H1 (cell line): ENCODE measurements at regions not wholly inside any gene's neighbourhood (a gene's known extent, or its start where the extent isn't known, plus 50 kb on each side); places are given as distances from the start of the nearest gene placed in this dataset.

Experiments
- CTCF ChIA-PET: fragments of 300-600 bp; sonication (Branson Sonifier 250); formaldehyde crosslinking; loops from one replicate; lab custom pipeline; 2021; ENCODE audit not compliant: partially characterized antibody; lab: Charles Lee
- POLR2A ChIA-PET: fragments of 300-600 bp; sonication (Branson Sonifier 250); formaldehyde crosslinking; loops from one replicate; lab custom pipeline; 2021; ENCODE audit warnings: inconsistent platforms; ENCODE audit not compliant: partially characterized antibody; lab: Charles Lee
- DNase-seq, 2 experiments: peaks; one replicate each; pipeline versions ENCODE4 v3.0.0 to v3.0.0-alpha.2; 2010 to 2022; ENCODE audit warnings: low spot score in 2 of 2, low read depth in 1 of 2, mixed read lengths in 1 of 2
- FAIRE-seq: peaks from 2 replicates; lab custom pipeline; 2011; peaks lifted over from hg19 to GRCh38; lab: Jason Lieb, UNC
- H2AFZ ChIP-seq: 2 replicates; pipeline ENCODE4 v1.8.1; 2012; ENCODE audit warnings: low read length, inconsistent platforms
- H2AK5ac ChIP-seq: 2 replicates; pipeline ENCODE4 v1.6.1; 2013; ENCODE audit warnings: low read depth, low read length
- H2BK120ac ChIP-seq: replicated peaks from 2 replicates; pipeline ENCODE3; 2013; ENCODE audit warnings: low read depth, low read length, inconsistent platforms
- H2BK12ac ChIP-seq: 2 replicates; pipeline ENCODE4 v1.6.1; 2013; ENCODE audit warnings: low read depth, low read length
- H2BK15ac ChIP-seq: 2 replicates; pipeline ENCODE4 v1.6.1; 2013; ENCODE audit warnings: low read length
- H2BK20ac ChIP-seq: 2 replicates; pipeline ENCODE4 v1.6.1; 2013; ENCODE audit warnings: low read length
- H2BK5ac ChIP-seq: 2 replicates; pipeline ENCODE4 v1.6.1; 2013; ENCODE audit warnings: low read depth, low read length
- H3K14ac ChIP-seq: 2 replicates; pipeline ENCODE4 v1.6.1; 2013; ENCODE audit warnings: inconsistent platforms; ENCODE audit not compliant: insufficient read length
- H3K18ac ChIP-seq: 2 replicates; pipeline ENCODE4 v1.6.1; 2013; ENCODE audit warnings: low read length; ENCODE audit errors: extremely low read depth
- H3K23ac ChIP-seq: 2 replicates; pipeline ENCODE4 v1.6.1; 2013; ENCODE audit warnings: inconsistent platforms; ENCODE audit not compliant: insufficient read length
- H3K23me2 ChIP-seq: 2 replicates; pipeline ENCODE4 v1.6.1; 2013; ENCODE audit warnings: low read depth, low read length
- H3K27ac ChIP-seq: 2 replicates; pipeline ENCODE4 v1.6.1; 2011; ENCODE audit warnings: low read depth, low read length, inconsistent platforms
- H3K27me3 ChIP-seq, 4 experiments: replicated peaks in 1 of 4; 1 replicate in 1 of 4; 2 replicates in 3 of 4; pipeline versions ENCODE4 v1.6.1 to v1.8.1; 2011 to 2013; ENCODE audit warnings: low read length in 3 of 4, mild to moderate bottlenecking in 3 of 4, inconsistent platforms in 2 of 4, mixed read lengths in 2 of 4, moderate library complexity in 1 of 4; ENCODE audit not compliant: control insufficient read depth in 3 of 4, insufficient read depth in 3 of 4; ENCODE audit errors: extremely low read depth in 1 of 4
- H3K36me3 ChIP-seq, 4 experiments: 2 replicates each; pipeline versions ENCODE4 v1.6.1 to v1.8.1; 2011 to 2013; ENCODE audit warnings: mild to moderate bottlenecking in 4 of 4, low read length in 3 of 4, moderate library complexity in 2 of 4, control low read depth in 1 of 4, inconsistent platforms in 1 of 4; ENCODE audit not compliant: insufficient read depth in 4 of 4, control insufficient read depth in 2 of 4
- H3K4ac ChIP-seq: replicated peaks from 2 replicates; pipeline ENCODE3; 2013; ENCODE audit warnings: low read length, low read depth, mixed read lengths, inconsistent platforms; ENCODE audit not compliant: insufficient read length
- H3K4me1 ChIP-seq, 4 experiments: replicated peaks in 1 of 4; 1 replicate in 1 of 4; 2 replicates in 3 of 4; pipeline versions ENCODE4 v1.6.1 to v1.8.1; 2011 to 2013; ENCODE audit warnings: low read length in 3 of 4, inconsistent platforms in 2 of 4, mixed read lengths in 1 of 4; ENCODE audit not compliant: insufficient read depth in 4 of 4, control insufficient read depth in 3 of 4
- H3K4me2 ChIP-seq, 2 experiments: 2 replicates each; pipeline versions ENCODE4 v1.6.1 to v1.8.1; 2011 to 2013; ENCODE audit warnings: low read depth in 2 of 2, low read length in 2 of 2, control low read depth in 1 of 2, inconsistent platforms in 1 of 2, mild to moderate bottlenecking in 1 of 2; ENCODE audit not compliant: insufficient read depth in 1 of 2
- H3K4me3 ChIP-seq, 4 experiments: fragments of 200-600, 300-600 bp in 1 of 4; sonication (generic), shearing (Covaris generic), sonication (Bioruptor Twin) in 1 of 4; 2 replicates each; pipeline versions ENCODE4 v1.5.1 to v1.8.1; 2011 to 2016; ENCODE audit warnings: low read length in 4 of 4, low read depth in 3 of 4, control low read depth in 2 of 4, inconsistent platforms in 2 of 4, mild to moderate bottlenecking in 2 of 4, mixed read lengths in 1 of 4, moderate library complexity in 1 of 4; ENCODE audit not compliant: insufficient read depth in 2 of 4; ENCODE audit errors: extremely low read depth in 1 of 4
- H3K56ac ChIP-seq: replicated peaks from 2 replicates; pipeline ENCODE3; 2013; ENCODE audit warnings: low read depth, mild to moderate bottlenecking, mixed read lengths, low read length, inconsistent platforms; ENCODE audit not compliant: insufficient read length
- H3K79me1 ChIP-seq: 2 replicates; pipeline ENCODE4 v1.6.1; 2013; ENCODE audit warnings: low read depth, low read length, control low read depth
- H3K79me2 ChIP-seq, 2 experiments: 2 replicates each; pipeline versions ENCODE4 v1.6.1 to v1.8.1; 2012 to 2013; ENCODE audit warnings: low read length in 2 of 2, mild to moderate bottlenecking in 2 of 2, inconsistent platforms in 1 of 2; ENCODE audit not compliant: insufficient read depth in 2 of 2, control insufficient read depth in 1 of 2
- H3K9ac ChIP-seq, 4 experiments: replicated peaks in 1 of 4; 1 replicate in 1 of 4; 2 replicates in 3 of 4; pipeline versions ENCODE4 v1.6.1 to v1.8.1; 2011 to 2013; ENCODE audit warnings: low read depth in 3 of 4, low read length in 3 of 4, control low read depth in 2 of 4, mild to moderate bottlenecking in 2 of 4, moderate library complexity in 2 of 4, inconsistent platforms in 1 of 4; ENCODE audit errors: extremely low read depth in 1 of 4
- H3K9me3 ChIP-seq, 2 experiments: 2 replicates each; pipeline versions ENCODE4 v1.6.1 to v1.8.1; 2012 to 2013; ENCODE audit warnings: mild to moderate bottlenecking in 2 of 2, moderate library complexity in 2 of 2, control low read depth in 1 of 2, inconsistent platforms in 1 of 2, low read depth in 1 of 2, low read length in 1 of 2, mixed read lengths in 1 of 2; ENCODE audit not compliant: insufficient read depth in 2 of 2
- H4K20me1 ChIP-seq, 2 experiments: replicated peaks in 1 of 2; 2 replicates each; pipeline versions ENCODE3 to v1.8.1; 2011 to 2013; ENCODE audit warnings: inconsistent platforms in 2 of 2, low read length in 2 of 2, mild to moderate bottlenecking in 1 of 2; ENCODE audit not compliant: insufficient read depth in 2 of 2, control insufficient read depth in 1 of 2
- H4K5ac ChIP-seq: 2 replicates; pipeline ENCODE4 v1.6.1; 2013; ENCODE audit warnings: low read length, low read depth, mixed read lengths, inconsistent platforms; ENCODE audit not compliant: insufficient read length
- H4K8ac ChIP-seq: 2 replicates; pipeline ENCODE4 v1.8.0; 2013; ENCODE audit warnings: mild to moderate bottlenecking, moderate library complexity, low read length, inconsistent platforms; ENCODE audit not compliant: insufficient read depth; ENCODE audit errors: extremely low read depth
- H4K91ac ChIP-seq: replicated peaks from 2 replicates; pipeline ENCODE3; 2013; ENCODE audit warnings: low read length, mixed read lengths, inconsistent platforms; ENCODE audit not compliant: insufficient read length
- BRCA1 ChIP-seq: IDR thresholded peaks from 2 replicates; pipeline ENCODE4 v1.6.1; 2012; ENCODE audit warnings: low read depth, low read length, improper control_type of control experiment
- EZH2 ChIP-seq: fragments of 200-600 bp; sonication (generic); IDR thresholded peaks from 2 replicates; pipeline ENCODE4 v1.7.1; 2012; ENCODE audit warnings: low read depth, mild to moderate bottlenecking, moderate library complexity, low read length, inconsistent platforms; ENCODE audit not compliant: severe bottlenecking
- JUN ChIP-seq: IDR thresholded peaks from 2 replicates; pipeline ENCODE4 v1.6.1; 2011; ENCODE audit warnings: low read depth, mild to moderate bottlenecking, improper control_type of control experiment, low read length
- NANOG ChIP-seq: IDR thresholded peaks from 2 replicates; pipeline ENCODE4 v1.6.1; 2011; ENCODE audit warnings: low read length, low read depth, mild to moderate bottlenecking, inconsistent platforms; ENCODE audit not compliant: insufficient read depth, poor library complexity, severe bottlenecking
- PHF8 ChIP-seq: fragments of 200-600 bp; sonication (generic); conservative IDR thresholded peaks from 2 replicates; pipeline ENCODE4 v1.7.1; 2012; ENCODE audit warnings: low read depth, mild to moderate bottlenecking, inconsistent platforms, low read length, moderate library complexity
- POLR2A ChIP-seq, 2 experiments: IDR thresholded peaks; 1 replicate in 1 of 2; 2 replicates in 1 of 2; pipeline ENCODE4 v1.6.1; 2011; ENCODE audit warnings: low read depth in 2 of 2, low read length in 2 of 2, mild to moderate bottlenecking in 2 of 2; ENCODE audit errors: control extremely low read depth in 1 of 2
- POU5F1 ChIP-seq: IDR thresholded peaks from 2 replicates; pipeline ENCODE4 v1.6.1; 2011; ENCODE audit warnings: low read depth, mild to moderate bottlenecking, low read length, moderate library complexity
- RBBP5 ChIP-seq: IDR thresholded peaks from 2 replicates; pipeline ENCODE4 v1.7.1; 2012; ENCODE audit warnings: low read depth, mild to moderate bottlenecking, inconsistent platforms, low read length, moderate library complexity, borderline replicate concordance
- RFX5 ChIP-seq: IDR thresholded peaks from 2 replicates; pipeline ENCODE4 v1.6.1; 2011; ENCODE audit warnings: low read depth, low read length, improper control_type of control experiment, borderline replicate concordance
- RNF2 ChIP-seq: fragments of 200-900, 300-1000 bp; sonication (generic); IDR thresholded peaks from 2 replicates; pipeline ENCODE4 v1.7.1; 2016; ENCODE audit warnings: borderline replicate concordance, low read depth, mild to moderate bottlenecking, antibody characterized with exemption, low read length; ENCODE audit not compliant: poor library complexity, severe bottlenecking; ENCODE audit errors: missing control alignments
- RXRA ChIP-seq: IDR thresholded peaks from 2 replicates; pipeline ENCODE4 v1.6.1; 2011; ENCODE audit warnings: low read depth, mild to moderate bottlenecking, low read length, moderate library complexity; ENCODE audit not compliant: insufficient read depth
- SAP30 ChIP-seq: fragments of 300-600 bp; sonication (generic); IDR thresholded peaks from 2 replicates; pipeline ENCODE4 v1.7.1; 2012; ENCODE audit warnings: low read length, moderate library complexity, mild to moderate bottlenecking, inconsistent platforms; ENCODE audit not compliant: insufficient read depth, insufficient replicate concordance
- TAF1 ChIP-seq: IDR thresholded peaks from 2 replicates; pipeline ENCODE4 v1.6.1; 2011; ENCODE audit warnings: mild to moderate bottlenecking, low read depth, low read length
- TCF12 ChIP-seq: IDR thresholded peaks from 2 replicates; pipeline ENCODE4 v1.6.1; 2011; ENCODE audit warnings: low read depth, mild to moderate bottlenecking, low read length
- TEAD4 ChIP-seq: IDR thresholded peaks from 2 replicates; pipeline ENCODE4 v1.6.1; 2012; ENCODE audit warnings: low read depth, low read length, inconsistent platforms, mixed read lengths
- WGBS, 2 experiments: shearing (Covaris generic) in 1 of 2; methylation state at CpG; one replicate each; pipeline versions ENCODE4 v1.1.6 to v1.1.7; 2013 to 2015; ENCODE audit warnings: low lambda C conversion rate in 2 of 2, mixed read lengths in 2 of 2, inconsistent platforms in 1 of 2, low coverage in 1 of 2, missing lambda C conversion rate in 1 of 2; ENCODE audit not compliant: insufficient replicate concordance in 2 of 2, insufficient coverage in 1 of 2, insufficient read length in 1 of 2; ENCODE audit errors: extremely low coverage in 1 of 2, missing lambda C conversion rate in 1 of 2; 5-methylcytosine and 5-hydroxymethylcytosine counted together

DNA sequence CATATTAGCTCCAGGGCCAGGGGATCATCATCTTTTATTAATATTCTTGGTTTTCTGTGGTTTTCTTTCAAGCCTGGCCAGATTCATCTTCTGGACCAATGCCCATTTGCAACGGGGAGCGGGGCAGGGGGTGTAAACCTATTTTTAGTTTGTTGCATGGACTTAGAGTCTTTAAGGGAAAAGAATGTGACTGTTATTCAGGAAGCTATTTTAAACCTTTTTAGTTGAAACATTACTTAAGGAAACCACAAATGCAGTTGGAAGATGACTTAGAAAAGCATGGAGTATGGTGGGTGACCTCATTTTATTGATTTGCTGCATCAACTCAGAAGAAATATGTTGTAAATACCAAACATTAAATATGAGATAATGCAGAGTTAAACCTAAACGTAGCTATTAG lies 368.4 kb upstream of the E2F7 start:
- DNase-seq: no peak
- no peak overlapping the region for H2BK20ac ChIP-seq
- no peak overlapping the region for H3K27ac ChIP-seq
- CTCF ChIA-PET: interaction anchor here (1.3 kb wide), 1 partner anchor 252 kb away, joined by 3 read pairs; no protein-coding TSS in a partner anchor
- H2BK5ac ChIP-seq: no peak overlapping the region
- H3K23me2 ChIP-seq: no peaks in the 10 kb centered on the region
- no peaks in the 10 kb centered on the region for H3K4me1 ChIP-seq
- H3K9ac ChIP-seq: no peak overlapping the region
- no peaks in the 10 kb centered on the region for H4K20me1 ChIP-seq
- no peaks in the 10 kb centered on the region for H3K79me2 ChIP-seq
- no peak for FAIRE-seq
- H4K91ac ChIP-seq: no peak overlapping the region
- no peak overlapping the region for H3K56ac ChIP-seq
- H2BK120ac ChIP-seq: no peak overlapping the region
- H3K4me2 ChIP-seq: no peak overlapping the region
- no peak overlapping the region for H4K8ac ChIP-seq
- no peak overlapping the region for H3K14ac ChIP-seq
- no peaks in the 10 kb centered on the region for H3K79me1 ChIP-seq
- POLR2A ChIA-PET: no interaction called here
- H2BK12ac ChIP-seq: no peak overlapping the region
- no peak overlapping the region for H3K18ac ChIP-seq
- 96% methylated on average over 3 of the region's 3 CpGs; no CpG with 5 or more reads in 1 of the 2 experiments for WGBS, 2 experiments
- no peak overlapping the region for H4K5ac ChIP-seq
- no peak overlapping the region for H3K4me3 ChIP-seq
- H3K27me3 ChIP-seq: no peaks in the 10 kb centered on the region
- no peak overlapping the region for H2BK15ac ChIP-seq
- H2AFZ ChIP-seq: no peak overlapping the region
- H2AK5ac ChIP-seq: no peak overlapping the region
- no peak overlapping the region for H3K4ac ChIP-seq
- H3K9me3 ChIP-seq: no peaks in the 10 kb centered on the region
- no peak overlapping the region for H3K23ac ChIP-seq
- H3K36me3 ChIP-seq: no peaks in the 10 kb centered on the region
- TF ChIP-seq PHF8 (no peak), RNF2 (no peak), TCF12 (no peak), SAP30 (no peak), POU5F1 (no peak), TAF1 (no peak), RFX5 (no peak), POLR2A (IDR thresholded peaks at IDR 0.05; ENCODE audit: control extremely low read depth in 1 of 2, low read depth in 2 of 2, low read length in 2 of 2) (no peak), EZH2 (no peak), JUN (no peak), RXRA (no peak), NANOG (no peak), TEAD4 (no peak), BRCA1 (no peak), RBBP5 (no peak)
